Activated CD8-positive, alpha-beta T cell treated with anti-CD3 and anti-CD28 coated beads for 36 hours (primary cell): ENCODE measurements at regions not wholly inside any gene's neighbourhood (a gene's known extent, or its start where the extent isn't known, plus 50 kb on each side); places are given as distances from the start of the nearest gene placed in this dataset.

Experiments
- ATAC-seq: fragments of 200-7000 bp; cut with Tn5 transposase; one replicate; pipeline ENCODE4 v1.10.0; 2021; ENCODE audit warnings: mild to moderate bottlenecking, moderate library complexity
- CTCF ChIA-PET: fragments of 350-600 bp; sonication (Branson Sonifier 250); formaldehyde crosslinking; loops from one replicate; lab custom pipeline; 2021; ENCODE audit warnings: antibody characterized with exemption; lab: Charles Lee
- POLR2A ChIA-PET: fragments of 350-600 bp; sonication (Branson Sonifier 250); formaldehyde crosslinking; loops from one replicate; lab custom pipeline; 2021; ENCODE audit warnings: antibody characterized with exemption; lab: Charles Lee
- DNase-seq: peaks from one replicate; pipeline ENCODE4 v3.0.0-alpha.2; 2020
- H3K27ac Mint-ChIP-seq: one replicate; pipeline ENCODE4 v1.8.0; 2021; ENCODE audit warnings: mild to moderate bottlenecking, mixed read lengths
- H3K27me3 Mint-ChIP-seq: one replicate; pipeline ENCODE4 v1.8.0; 2021; ENCODE audit warnings: mixed read lengths
- H3K36me3 Mint-ChIP-seq: one replicate; pipeline ENCODE4 v1.8.0; 2021; ENCODE audit warnings: low read depth, mixed read lengths
- H3K4me1 Mint-ChIP-seq: one replicate; pipeline ENCODE4 v1.8.0; 2021; ENCODE audit warnings: low read depth, mixed read lengths
- H3K4me3 Mint-ChIP-seq: one replicate; pipeline ENCODE4 v1.8.0; 2021; ENCODE audit warnings: mild to moderate bottlenecking, moderate library complexity, mixed read lengths
- H3K9me3 Mint-ChIP-seq: one replicate; pipeline ENCODE4 v1.8.0; 2021; ENCODE audit warnings: mixed read lengths
- CTCF ChIP-seq: fragments of 200-600 bp; IDR thresholded peaks from one replicate; pipeline ENCODE4 v1.8.0; 2022; ENCODE audit warnings: antibody characterized with exemption, mild to moderate bottlenecking
- intact Hi-C: fragments of 100-400 bp; cut with micrococcal nuclease; formaldehyde crosslinking; loops from one replicate; pipeline ENCODE4 v1.10.0; 2022

GRCh38 chr4:62528874-62529273 is 1328.7 kb downstream of the ADGRL3 start:
- Mint-ChIP-seq H3K4me1 (no peaks in the 10 kb centered on the region), H3K4me3 (no peak overlapping the region), H3K27me3 (no peaks in the 10 kb centered on the region), H3K27ac (no peak overlapping the region), H3K36me3 (no peaks in the 10 kb centered on the region), H3K9me3 (peaks cover 10% of the 10 kb centered on the region)
- intact Hi-C loops, result no loop called here
- ATAC-seq, result no peak
- no peak for DNase-seq
- CTCF ChIA-PET, result no interaction called here
- POLR2A ChIA-PET, result no interaction called here
- TF ChIP-seq CTCF, result no peak

DNA sequence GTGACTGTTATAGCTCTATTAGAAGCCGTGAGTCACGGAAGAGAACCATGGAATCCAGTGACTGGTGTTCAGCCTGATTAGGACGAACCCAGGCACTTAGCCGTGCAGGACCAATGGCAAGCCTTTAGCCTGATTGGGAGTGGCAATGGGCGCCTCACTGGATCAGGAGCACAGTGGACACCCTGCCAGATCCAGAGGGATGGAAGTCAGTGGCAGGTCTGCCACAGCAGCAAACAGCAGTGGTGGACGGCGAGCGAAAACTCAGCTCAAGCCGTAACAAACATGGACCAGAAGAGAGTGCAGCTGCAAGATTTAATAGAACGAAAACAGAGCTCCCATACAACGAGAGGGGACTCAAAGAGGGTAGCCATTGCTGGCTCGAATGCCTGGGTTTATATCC is 1326.5 kb downstream of the ADGRL3 start:
- Mint-ChIP-seq H3K36me3 (no peaks in the 10 kb centered on the region), H3K4me1 (no peaks in the 10 kb centered on the region), H3K27me3 (no peaks in the 10 kb centered on the region), H3K4me3 (no peak overlapping the region), H3K27ac (no peak overlapping the region), H3K9me3 (peaks cover 5% of the 10 kb centered on the region)
- DNase-seq (no peak), ATAC-seq (no peak)
- intact Hi-C loops, result no loop called here
- no peak for TF ChIP-seq CTCF
- ChIA-PET CTCF (no interaction called here), POLR2A (interaction anchor here (0.7 kb wide), 1 partner anchor 1663 kb away, joined by 3 read pairs; no protein-coding TSS in a partner anchor)

GRCh38 chr4:62523256-62523655 is 1323.1 kb downstream of the ADGRL3 start:
- DNase-seq, result no peak
- no peak for ATAC-seq
- H3K4me3 Mint-ChIP-seq, result no peak overlapping the region
- CTCF ChIA-PET, result no interaction called here
- peaks cover 5% of the 10 kb centered on the region for H3K9me3 Mint-ChIP-seq
- POLR2A ChIA-PET, result no interaction called here
- H3K4me1 Mint-ChIP-seq, result no peaks in the 10 kb centered on the region
- intact Hi-C loops, result no loop called here
- no peak for TF ChIP-seq CTCF
- no peak overlapping the region for H3K27ac Mint-ChIP-seq
- no peaks in the 10 kb centered on the region for H3K36me3 Mint-ChIP-seq
- H3K27me3 Mint-ChIP-seq, result no peaks in the 10 kb centered on the region

DNA sequence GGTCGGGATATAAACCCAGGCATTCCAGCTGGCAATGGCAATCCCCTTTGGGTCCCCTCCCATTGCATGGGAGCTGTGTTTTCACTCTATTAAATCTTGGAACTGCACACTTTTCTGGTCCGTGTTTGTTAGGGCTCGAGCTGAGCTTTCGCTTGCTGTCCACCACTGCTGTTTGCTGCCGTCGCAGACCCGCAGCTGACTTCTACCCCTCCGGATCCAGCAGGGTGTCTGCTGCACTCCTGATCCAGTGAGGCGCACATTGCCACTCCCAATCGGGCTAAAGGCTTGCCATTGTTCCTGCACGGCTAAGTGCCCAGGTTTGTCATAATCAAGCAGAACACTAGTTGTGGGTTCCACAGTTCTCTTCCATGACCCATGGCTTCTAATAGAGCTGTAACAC is 1322.1 kb downstream of the ADGRL3 start:
- DNase-seq (no peak), ATAC-seq (no peak)
- CTCF ChIA-PET, result no interaction called here
- no peak overlapping the region for H3K4me3 Mint-ChIP-seq
- H3K9me3 Mint-ChIP-seq, result peaks cover 7% of the 10 kb centered on the region
- no peak for TF ChIP-seq CTCF
- POLR2A ChIA-PET, result no interaction called here
- H3K27me3 Mint-ChIP-seq, result no peaks in the 10 kb centered on the region
- no peak overlapping the region for H3K27ac Mint-ChIP-seq
- H3K36me3 Mint-ChIP-seq, result no peaks in the 10 kb centered on the region
- H3K4me1 Mint-ChIP-seq, result no peaks in the 10 kb centered on the region
- intact Hi-C loops, result no loop called here

DNA sequence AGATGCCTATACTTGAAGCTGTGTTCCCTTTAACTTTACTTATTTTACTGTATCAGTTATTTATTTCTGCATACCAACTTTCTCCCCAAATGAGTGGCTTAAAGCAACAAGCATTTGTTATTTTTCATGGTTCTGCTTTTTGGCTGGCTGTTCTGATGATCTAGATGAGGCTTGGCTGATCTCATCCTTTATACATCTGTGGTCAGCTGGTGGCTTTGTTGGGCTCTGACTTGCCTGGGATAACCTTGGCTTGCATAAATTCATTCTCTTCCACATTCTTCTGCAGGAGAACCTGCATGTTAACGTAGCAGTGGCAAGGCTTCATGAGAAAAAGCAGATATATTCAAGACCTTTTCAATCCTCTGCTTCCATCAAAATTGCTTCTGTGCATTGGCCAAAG is 1317.6 kb downstream of the ADGRL3 start:
- ChIA-PET CTCF (no interaction called here), POLR2A (no interaction called here)
- Mint-ChIP-seq H3K9me3 (peaks cover 2% of the 10 kb centered on the region), H3K27me3 (no peaks in the 10 kb centered on the region), H3K36me3 (no peaks in the 10 kb centered on the region), H3K4me1 (no peaks in the 10 kb centered on the region), H3K27ac (no peak overlapping the region), H3K4me3 (no peak overlapping the region)
- DNase-seq (no peak), ATAC-seq (no peak)
- intact Hi-C loops, result no loop called here
- no peak for TF ChIP-seq CTCF
